WTC11 (cell line): ENCODE measurements at regions not wholly inside any gene's neighbourhood (a gene's known extent, or its start where the extent isn't known, plus 50 kb on each side); places are given as distances from the start of the nearest gene placed in this dataset.

ENCODE experiments used
- ATAC-seq: fragments of 200-7000 bp; cut with Tn5 transposase; 2 replicates; pipeline ENCODE4 v1.10.0; 2021; ENCODE audit warnings: mild to moderate bottlenecking, moderate library complexity
- CTCF ChIA-PET: fragments of 300-600 bp; sonication (Branson Sonifier 250); formaldehyde crosslinking; loops from one replicate; lab custom pipeline; 2021; ENCODE audit warnings: antibody characterized with exemption; lab: Charles Lee
- POLR2A ChIA-PET: fragments of 350-600 bp; sonication (Branson Sonifier 250); formaldehyde crosslinking; loops from one replicate; lab custom pipeline; 2021; ENCODE audit warnings: antibody characterized with exemption; lab: Charles Lee
- DNase-seq: peaks from one replicate; pipeline ENCODE4 v3.0.0; 2021; ENCODE audit warnings: low spot score
- H3K27ac Mint-ChIP-seq: 2 replicates; pipeline ENCODE4 v1.8.0; 2021; ENCODE audit warnings: mixed read lengths
- H3K27me3 Mint-ChIP-seq: 2 replicates; pipeline ENCODE4 v1.8.0; 2021; ENCODE audit warnings: low read depth, mild to moderate bottlenecking, moderate library complexity, mixed read lengths
- H3K36me3 Mint-ChIP-seq: 2 replicates; pipeline ENCODE4 v1.8.0; 2021; ENCODE audit warnings: mixed read lengths
- H3K4me1 Mint-ChIP-seq: 2 replicates; pipeline ENCODE4 v1.8.0; 2022; ENCODE audit warnings: mixed read lengths
- H3K4me3 Mint-ChIP-seq: 2 replicates; pipeline ENCODE4 v1.8.0; 2021; ENCODE audit warnings: mild to moderate bottlenecking, moderate library complexity, mixed read lengths
- H3K9me3 Mint-ChIP-seq: 2 replicates; pipeline ENCODE4 v1.8.0; 2021; ENCODE audit warnings: mixed read lengths
- ATF2 ChIP-seq: sonication (generic); formaldehyde crosslinking; IDR thresholded peaks from 2 replicates; pipeline ENCODE4 v1.8.1; 2022; ENCODE audit warnings: low read depth, missing genetic modification reagents, borderline replicate concordance
- CREB1 ChIP-seq: sonication (generic); formaldehyde crosslinking; IDR thresholded peaks from 2 replicates; pipeline ENCODE4 v1.8.0; 2023; ENCODE audit warnings: mild to moderate bottlenecking, missing genetic modification reagents
- E2F4 ChIP-seq: sonication (generic); formaldehyde crosslinking; IDR thresholded peaks from 2 replicates; pipeline ENCODE4 v1.8.1; 2022; ENCODE audit warnings: low read depth, mild to moderate bottlenecking, moderate library complexity, missing genetic modification reagents, borderline replicate concordance
- E2F5 ChIP-seq: sonication (generic); formaldehyde crosslinking; IDR thresholded peaks from 2 replicates; pipeline ENCODE4 v1.8.1; 2022; ENCODE audit warnings: mild to moderate bottlenecking, moderate library complexity, missing genetic modification reagents
- ESRRA ChIP-seq: sonication (generic); formaldehyde crosslinking; IDR thresholded peaks from 2 replicates; pipeline ENCODE4 v1.8.1; 2022; ENCODE audit warnings: mild to moderate bottlenecking, missing genetic modification reagents, borderline replicate concordance
- FOXJ3 ChIP-seq: sonication (generic); formaldehyde crosslinking; IDR thresholded peaks from 2 replicates; pipeline ENCODE4 v1.9.0; 2021; ENCODE audit warnings: missing genetic modification reagents, mild to moderate bottlenecking, borderline replicate concordance
- GABPB1 ChIP-seq: sonication (generic); formaldehyde crosslinking; IDR thresholded peaks from 2 replicates; pipeline ENCODE4 v1.8.1; 2023; ENCODE audit warnings: mild to moderate bottlenecking, missing genetic modification reagents
- IRF1 ChIP-seq: sonication (generic); formaldehyde crosslinking; IDR thresholded peaks from 2 replicates; pipeline ENCODE4 v1.8.0; 2023; ENCODE audit warnings: missing genetic modification reagents
- NFATC4 ChIP-seq: fragments of 250-450 bp; sonication (Bioruptor Pico); IDR thresholded peaks from 2 replicates; pipeline ENCODE4 v1.9.0; 2021; ENCODE audit warnings: mild to moderate bottlenecking
- NR1H2 ChIP-seq: sonication (generic); formaldehyde crosslinking; IDR thresholded peaks from 2 replicates; pipeline ENCODE4 v1.9.0; 2021; ENCODE audit warnings: mild to moderate bottlenecking, moderate library complexity, missing genetic modification reagents
- PRRX2 ChIP-seq: fragments of 250-450 bp; sonication (Bioruptor Pico); IDR thresholded peaks from 2 replicates; pipeline ENCODE4 v1.8.0; 2021; ENCODE audit warnings: mild to moderate bottlenecking
- SOX15 ChIP-seq: fragments of 250-450 bp; sonication (Bioruptor Pico); IDR thresholded peaks from 2 replicates; pipeline ENCODE4 v1.9.0; 2021; ENCODE audit warnings: mild to moderate bottlenecking
- STAT6 ChIP-seq: sonication (generic); formaldehyde crosslinking; conservative IDR thresholded peaks from 2 replicates; pipeline ENCODE4 v1.8.1; 2023; ENCODE audit warnings: mild to moderate bottlenecking, low read depth, missing genetic modification reagents, moderate library complexity
- TP53 ChIP-seq: sonication (generic); formaldehyde crosslinking; IDR thresholded peaks from 2 replicates; pipeline ENCODE4 v1.8.1; 2023; ENCODE audit warnings: mild to moderate bottlenecking, missing genetic modification reagents
- USF1 ChIP-seq: sonication (generic); formaldehyde crosslinking; IDR thresholded peaks from 2 replicates; pipeline ENCODE4 v1.8.0; 2022; ENCODE audit warnings: mild to moderate bottlenecking, missing genetic modification reagents
- ZNF532 ChIP-seq: fragments of 250-450 bp; sonication (Bioruptor Pico); IDR thresholded peaks from 2 replicates; pipeline ENCODE4 v1.9.0; 2021; ENCODE audit warnings: mild to moderate bottlenecking, borderline replicate concordance
- ZNF671 ChIP-seq: fragments of 250-450 bp; sonication (Bioruptor Pico); IDR thresholded peaks from 2 replicates; pipeline ENCODE4 v1.8.0; 2021; ENCODE audit warnings: mild to moderate bottlenecking

GRCh38 chr10:131576341-131577177 is 265.0 kb upstream of the TCERG1L start (continued):
- TF ChIP-seq PRRX2 (CRISPR knock-in tag) (no peak), FOXJ3 (CRISPR knock-in tag) (no peak), E2F5 (CRISPR knock-in tag) (no peak), NR1H2 (CRISPR knock-in tag) (no peak), GABPB1 (no peak)

- ATAC-seq (no peak), DNase-seq (no peak)
- POLR2A ChIA-PET = no interaction called here
- H3K27me3 Mint-ChIP-seq = peaks cover 9% of the 10 kb centered on the region
- H3K4me1 Mint-ChIP-seq = no peaks in the 10 kb centered on the region
- CTCF ChIA-PET = no interaction called here
- no peak overlapping the region for H3K27ac Mint-ChIP-seq
- no peak overlapping the region for H3K4me3 Mint-ChIP-seq
- no peak for TF ChIP-seq ATF2 (CRISPR knock-in tag)
- no peak for TF ChIP-seq USF1 (CRISPR knock-in tag)
- no peak for TF ChIP-seq STAT6
- TF ChIP-seq ZNF532 (CRISPR knock-in tag) = no peak
- no peak for TF ChIP-seq ZNF671
- TF ChIP-seq NFATC4 (CRISPR knock-in tag) = no peak
- TF ChIP-seq CREB1 = no peak
- no peak for TF ChIP-seq SOX15 (CRISPR knock-in tag)
- no peak for TF ChIP-seq ESRRA
- TF ChIP-seq TP53 (CRISPR knock-in tag) = no peak
- TF ChIP-seq E2F4 (CRISPR knock-in tag) = no peak
- no peak for TF ChIP-seq IRF1
- H3K36me3 Mint-ChIP-seq = peaks cover 29% of the 10 kb centered on the region
- peaks cover 40% of the 10 kb centered on the region for H3K9me3 Mint-ChIP-seq
Measured at GRCh38 chr10:131577178-131577555, 265.6 kb upstream of the TCERG1L start.
